Mucosa of descending colon (tissue), 3 donors: ENCODE measurements at regions not wholly inside any gene's neighbourhood (a gene's known extent, or its start where the extent isn't known, plus 50 kb on each side); places are given as distances from the start of the nearest gene placed in this dataset.

Experiments
- ATAC-seq: fragments of 200-7000 bp; cut with Tn5 transposase; one replicate; pipeline ENCODE4 v1.9.1; 2020; ENCODE audit warnings: mild to moderate bottlenecking, moderate library complexity
- DNase-seq, 3 donors: peaks; one replicate each; pipeline ENCODE4 v3.0.0-alpha.2; 2020
- H3K36me3 ChIP-seq: fragments of 200-600 bp; one replicate; pipeline ENCODE4 v1.8.0; 2021; ENCODE audit warnings: low read depth, mild to moderate bottlenecking
- H3K4me1 ChIP-seq: fragments of 200-600 bp; one replicate; pipeline ENCODE4 v1.8.0; 2021; ENCODE audit warnings: low read depth, mild to moderate bottlenecking
- H3K4me3 ChIP-seq: fragments of 200-600 bp; one replicate; pipeline ENCODE4 v1.8.0; 2021; ENCODE audit warnings: mild to moderate bottlenecking
- H3K9me3 ChIP-seq: fragments of 200-600 bp; one replicate; pipeline ENCODE4 v1.8.0; 2021; ENCODE audit warnings: mild to moderate bottlenecking
- CTCF ChIP-seq: fragments of 200-600 bp; IDR thresholded peaks from one replicate; pipeline ENCODE4 v1.8.0; 2022; ENCODE audit warnings: antibody characterized with exemption, mild to moderate bottlenecking
- intact Hi-C, 2 donors: fragments of 100-400 bp; cut with DNase I in 1 of 2; cut with micrococcal nuclease in 1 of 2; formaldehyde crosslinking; loops; one replicate each; pipeline versions ENCODE4 v1.11.0 to v1.11.1; 2022; cut with DNase I, micrococcal nuclease
- donor health status: DM: no; HTN: no; CAD: no; lungs with moderate emphysema.
- donor health status: DM: no; HTN: no; CAD: no.
- donor health status: DM: no; HTN: yes; CAD: no.

- no peaks in the 10 kb centered on the region for H3K9me3 ChIP-seq
- ATAC-seq = no peak
- TF ChIP-seq CTCF = no peak
- H3K36me3 ChIP-seq = no peaks in the 10 kb centered on the region
- intact Hi-C loops = no loop called here
- H3K4me3 ChIP-seq = no peak overlapping the region
- peaks cover 8% of the 10 kb centered on the region for H3K4me1 ChIP-seq
- no peak for DNase-seq
Measured at GRCh38 chr2:84299211-84299775, 159.8 kb downstream of the SUCLG1 start.

GRCh38 chr2:84297155-84297554, 161.9 kb downstream of the SUCLG1 start:
- ATAC-seq = peak; percentile 99
- no peak for TF ChIP-seq CTCF
- peak; percentile 54 to 68 (median 54) for DNase-seq
- Histone ChIP-seq H3K4me1 (peaks cover 8% of the 10 kb centered on the region), H3K9me3 (no peaks in the 10 kb centered on the region), H3K36me3 (no peaks in the 10 kb centered on the region), H3K4me3 (no peak overlapping the region)
- intact Hi-C loops = no loop called here

DNA sequence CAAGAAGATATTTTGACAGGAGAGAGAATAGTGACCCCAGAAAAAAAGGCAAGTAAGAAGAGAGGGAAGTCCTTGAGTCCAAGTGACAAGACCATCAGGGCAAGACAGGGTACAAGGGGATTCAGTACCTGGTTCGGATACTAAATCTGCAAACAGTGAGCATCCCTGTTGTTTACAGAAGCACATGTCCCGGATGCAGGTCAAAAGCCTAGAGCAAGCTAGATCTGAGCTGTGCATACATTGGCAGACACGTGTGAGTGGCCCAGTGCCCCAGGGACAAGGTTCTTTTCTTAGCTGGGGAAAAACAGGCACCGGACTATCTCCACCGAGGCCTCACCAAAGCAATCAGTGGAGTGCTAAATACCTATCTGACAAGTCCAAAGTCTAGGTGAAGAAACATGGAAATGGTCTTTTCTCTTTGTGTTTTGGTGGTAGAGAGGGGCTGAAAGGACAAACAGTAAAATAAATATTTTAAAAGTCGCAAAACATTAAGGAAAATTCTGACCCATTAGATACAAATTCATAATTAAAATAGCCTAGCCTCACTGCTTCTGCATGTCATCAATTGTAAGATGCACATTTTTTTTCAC, 165.2 kb downstream of the SUCLG1 start:
- H3K9me3 ChIP-seq = no peaks in the 10 kb centered on the region
- no peaks in the 10 kb centered on the region for H3K36me3 ChIP-seq
- TF ChIP-seq CTCF = no peak
- H3K4me1 ChIP-seq = peaks cover 8% of the 10 kb centered on the region
- ATAC-seq (no peak), DNase-seq (no peak)
- intact Hi-C loops = no loop called here
- H3K4me3 ChIP-seq = no peak overlapping the region

- ATAC-seq (no peak), DNase-seq (no peak)
- intact Hi-C loops = no loop called here
Measured at GRCh38 chr2:84292545-84292944, 166.5 kb downstream of the SUCLG1 start.

DNA sequence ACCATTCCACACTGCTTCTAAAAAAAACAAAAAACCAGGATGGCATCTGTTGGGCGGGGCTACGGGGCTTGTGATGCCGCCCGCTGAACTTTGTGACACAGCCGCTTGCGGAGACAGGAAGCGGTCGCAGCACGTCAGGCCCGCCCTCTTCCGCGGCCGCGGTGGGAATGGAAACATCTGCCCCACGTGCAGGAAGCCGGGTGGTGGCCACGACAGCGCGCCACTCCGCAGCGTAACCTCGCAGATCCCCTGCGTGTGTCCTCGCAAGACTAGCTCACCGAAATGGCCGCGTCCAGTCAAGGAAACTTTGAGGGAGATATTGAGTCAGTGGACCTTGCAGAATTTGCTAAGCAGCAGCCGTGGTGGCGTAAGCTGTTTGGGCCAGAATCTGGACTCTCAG, 168.5 kb downstream of the SUCLG1 start:
- ATAC-seq = no peak
- DNase-seq = no peak
- Histone ChIP-seq H3K4me3 (no peak overlapping the region), H3K9me3 (no peaks in the 10 kb centered on the region), H3K4me1 (no peaks in the 10 kb centered on the region), H3K36me3 (no peaks in the 10 kb centered on the region)
- intact Hi-C loops = no loop called here
- no peak for TF ChIP-seq CTCF

More at GRCh38 chr2:84292545-84292944, 166.5 kb downstream of the SUCLG1 start:
- Histone ChIP-seq H3K4me1 (peaks cover 8% of the 10 kb centered on the region), H3K36me3 (no peaks in the 10 kb centered on the region), H3K4me3 (no peak overlapping the region), H3K9me3 (no peaks in the 10 kb centered on the region)
- TF ChIP-seq CTCF = no peak
